CD14-positive monocyte (primary cell): ENCODE measurements at regions not wholly inside any gene's neighbourhood (a gene's known extent, or its start where the extent isn't known, plus 50 kb on each side); places are given as distances from the start of the nearest gene placed in this dataset.

Experiments
- DNase-seq, 3 donors: peaks; one replicate each; pipeline ENCODE4 v3.0.0-alpha.2; 2011 to 2022
- H2AFZ ChIP-seq: 2 replicates; pipeline ENCODE4 v1.6.0; 2012; ENCODE audit warnings: mild to moderate bottlenecking, low read depth, low read length, inconsistent platforms; ENCODE audit not compliant: insufficient read depth, poor library complexity, severe bottlenecking
- H3K27ac ChIP-seq, 2 donors: 1 replicate in 1 of 2; 2 replicates in 1 of 2; pipeline ENCODE4 v1.5.1; 2012 to 2013; ENCODE audit warnings: low read length in 2 of 2, control low read depth in 1 of 2, inconsistent platforms in 1 of 2, low read depth in 1 of 2, mild to moderate bottlenecking in 1 of 2
- H3K27me3 ChIP-seq, 2 donors: one replicate each; pipeline versions ENCODE4 v1.6.0 to v1.6.1; 2011 to 2013; ENCODE audit warnings: low read length in 2 of 2; ENCODE audit not compliant: control insufficient read depth in 2 of 2, insufficient read depth in 2 of 2
- H3K36me3 ChIP-seq, 2 donors: replicated peaks in 1 of 2; 1 replicate in 1 of 2; 2 replicates in 1 of 2; pipeline versions ENCODE4 v1.5.1 to v1.6.1; 2012 to 2013; ENCODE audit warnings: low read length in 2 of 2, control low read depth in 1 of 2, inconsistent platforms in 1 of 2, mild to moderate bottlenecking in 1 of 2; ENCODE audit not compliant: insufficient read depth in 2 of 2, control insufficient read depth in 1 of 2
- H3K4me1 ChIP-seq, 2 donors: 1 replicate in 1 of 2; 2 replicates in 1 of 2; pipeline versions ENCODE4 v1.5.1 to v1.6.1; 2012 to 2013; ENCODE audit warnings: low read length in 2 of 2, control low read depth in 1 of 2, inconsistent platforms in 1 of 2, mild to moderate bottlenecking in 1 of 2, moderate library complexity in 1 of 2; ENCODE audit not compliant: insufficient read depth in 2 of 2, control insufficient read depth in 1 of 2
- H3K4me2 ChIP-seq: replicated peaks from 2 replicates; pipeline ENCODE3; 2012; ENCODE audit warnings: low read length, moderate library complexity, mild to moderate bottlenecking; ENCODE audit not compliant: poor library complexity, severe bottlenecking; ENCODE audit errors: extremely low read depth
- H3K4me3 ChIP-seq, 3 experiments: fragments of 200-600 bp in 1 of 3; sonication (generic) in 1 of 3; replicated peaks in 1 of 3; 1 replicate in 2 of 3; 2 replicates in 1 of 3; pipeline ENCODE4 v1.5.1; 2011 to 2013; ENCODE audit warnings: low read length in 3 of 3, mild to moderate bottlenecking in 3 of 3, control low read depth in 2 of 3, low read depth in 2 of 3, inconsistent platforms in 1 of 3, moderate library complexity in 1 of 3
- H3K79me2 ChIP-seq: 2 replicates; pipeline ENCODE4 v1.6.0; 2012; ENCODE audit warnings: mild to moderate bottlenecking, control low read depth, inconsistent platforms, low read length, moderate library complexity; ENCODE audit not compliant: insufficient read depth
- H3K9ac ChIP-seq: 2 replicates; pipeline ENCODE4 v1.6.0; 2017; ENCODE audit warnings: low read length, mild to moderate bottlenecking; ENCODE audit not compliant: insufficient read depth, poor library complexity, severe bottlenecking
- H3K9me3 ChIP-seq, 2 donors: replicated peaks in 1 of 2; 1 replicate in 1 of 2; 2 replicates in 1 of 2; pipeline versions ENCODE4 v1.5.1 to v1.6.1; 2012 to 2013; ENCODE audit warnings: low read length in 2 of 2, control low read depth in 1 of 2; ENCODE audit not compliant: control insufficient read depth in 1 of 2, insufficient read depth in 1 of 2
- H4K20me1 ChIP-seq: 2 replicates; pipeline ENCODE4 v1.6.0; 2012; ENCODE audit warnings: mild to moderate bottlenecking, low read length, control low read depth, moderate library complexity; ENCODE audit not compliant: insufficient read depth
- H3K27ac Mint-ChIP-seq, 7 donors: one replicate each; pipeline ENCODE4 v1.8.0; 2020; ENCODE audit warnings: mild to moderate bottlenecking in 7 of 7, mixed read lengths in 7 of 7, moderate library complexity in 6 of 7, inconsistent platforms in 2 of 7
- H3K27me3 Mint-ChIP-seq, 3 donors: one replicate each; pipeline ENCODE4 v1.8.0; 2021 to 2022; ENCODE audit warnings: low read depth in 3 of 3, mild to moderate bottlenecking in 3 of 3, mixed read lengths in 3 of 3, moderate library complexity in 3 of 3, inconsistent platforms in 1 of 3
- H3K36me3 Mint-ChIP-seq, 2 donors: one replicate each; pipeline ENCODE4 v1.8.0; 2020; ENCODE audit warnings: mixed read lengths in 2 of 2, inconsistent platforms in 1 of 2, mild to moderate bottlenecking in 1 of 2
- H3K4me1 Mint-ChIP-seq: one replicate; pipeline ENCODE4 v1.8.0; 2020; ENCODE audit warnings: mild to moderate bottlenecking, mixed read lengths
- H3K4me3 Mint-ChIP-seq, 2 donors: one replicate each; pipeline ENCODE4 v1.8.0; 2020; ENCODE audit warnings: mild to moderate bottlenecking in 2 of 2, mixed read lengths in 2 of 2, moderate library complexity in 1 of 2
- H3K9me3 Mint-ChIP-seq, 7 donors: one replicate each; pipeline ENCODE4 v1.8.0; 2020 to 2022; ENCODE audit warnings: mixed read lengths in 7 of 7, mild to moderate bottlenecking in 6 of 7, moderate library complexity in 6 of 7, inconsistent platforms in 2 of 7
- WGBS: methylation state at CpG from one replicate; pipeline ENCODE4 v1.1.5; 2013; ENCODE audit warnings: missing lambda C conversion rate; ENCODE audit not compliant: insufficient coverage; 5-methylcytosine and 5-hydroxymethylcytosine counted together
- intact Hi-C, 2 donors: fragments of 100-400 bp; cut with micrococcal nuclease; formaldehyde crosslinking; loops; one replicate each; pipeline versions ENCODE4 v1.15.0 to v1.15.1; 2023
- TF ChIP-seq, protein P1 (sequence below): fragments of 200-600 bp; IDR thresholded peaks from one replicate; pipeline ENCODE4 v1.8.0; 2022; ENCODE audit warnings: antibody characterized with exemption, mild to moderate bottlenecking

DNA sequence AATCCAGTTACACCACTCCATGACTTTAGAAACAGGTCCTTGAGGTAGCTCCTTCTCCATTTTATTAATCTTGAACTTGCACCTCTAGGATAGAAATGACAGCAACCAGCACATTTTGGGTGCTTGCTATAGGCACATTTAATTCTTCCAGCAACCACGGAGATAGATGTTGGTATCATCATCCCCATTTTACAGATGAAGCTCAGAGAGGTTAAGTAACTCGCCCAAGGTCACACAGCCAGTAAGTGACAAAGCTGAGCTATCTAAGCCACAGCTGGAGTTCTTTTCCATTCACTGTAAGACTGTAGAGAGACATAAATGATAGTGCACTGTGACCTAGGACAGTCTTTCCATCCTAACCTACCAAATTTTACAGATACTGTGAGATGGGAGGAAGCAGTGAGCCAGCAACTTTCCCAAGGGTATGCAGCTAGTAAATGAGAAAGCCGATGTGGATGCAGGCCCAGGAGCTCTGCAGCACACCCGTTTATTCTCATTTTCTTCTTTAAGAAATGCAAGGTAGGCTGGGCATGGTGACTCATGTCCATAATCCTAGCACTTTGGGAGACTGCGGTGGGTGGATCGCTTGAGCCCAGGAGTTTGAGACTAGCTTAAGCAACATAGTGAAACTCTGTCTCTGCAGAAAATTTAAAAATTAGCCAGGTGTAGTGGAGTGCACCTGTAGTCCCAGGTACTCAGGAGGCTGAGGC, 103.2 kb downstream of the TBX5 start:
- H3K4me3 Mint-ChIP-seq: no peak overlapping the region
- H3K4me2 ChIP-seq: no peak overlapping the region
- peaks cover 4 to 11% (median 5%) of the 10 kb centered on the region in 3 donors for H3K27me3 Mint-ChIP-seq
- H3K27ac Mint-ChIP-seq: no peak overlapping the region
- no peaks in the 10 kb centered on the region for H3K79me2 ChIP-seq
- no peak overlapping the region for H3K27ac ChIP-seq
- TF ChIP-seq, protein P1, sequence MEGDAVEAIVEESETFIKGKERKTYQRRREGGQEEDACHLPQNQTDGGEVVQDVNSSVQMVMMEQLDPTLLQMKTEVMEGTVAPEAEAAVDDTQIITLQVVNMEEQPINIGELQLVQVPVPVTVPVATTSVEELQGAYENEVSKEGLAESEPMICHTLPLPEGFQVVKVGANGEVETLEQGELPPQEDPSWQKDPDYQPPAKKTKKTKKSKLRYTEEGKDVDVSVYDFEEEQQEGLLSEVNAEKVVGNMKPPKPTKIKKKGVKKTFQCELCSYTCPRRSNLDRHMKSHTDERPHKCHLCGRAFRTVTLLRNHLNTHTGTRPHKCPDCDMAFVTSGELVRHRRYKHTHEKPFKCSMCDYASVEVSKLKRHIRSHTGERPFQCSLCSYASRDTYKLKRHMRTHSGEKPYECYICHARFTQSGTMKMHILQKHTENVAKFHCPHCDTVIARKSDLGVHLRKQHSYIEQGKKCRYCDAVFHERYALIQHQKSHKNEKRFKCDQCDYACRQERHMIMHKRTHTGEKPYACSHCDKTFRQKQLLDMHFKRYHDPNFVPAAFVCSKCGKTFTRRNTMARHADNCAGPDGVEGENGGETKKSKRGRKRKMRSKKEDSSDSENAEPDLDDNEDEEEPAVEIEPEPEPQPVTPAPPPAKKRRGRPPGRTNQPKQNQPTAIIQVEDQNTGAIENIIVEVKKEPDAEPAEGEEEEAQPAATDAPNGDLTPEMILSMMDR: no peak
- 83% methylated on average over 3 of the region's 6 CpGs for WGBS
- intact Hi-C loops: no loop called here
- H3K4me3 ChIP-seq: no peak overlapping the region
- no peaks in the 10 kb centered on the region for H4K20me1 ChIP-seq
- no peaks in the 10 kb centered on the region for H3K36me3 ChIP-seq
- H3K4me1 ChIP-seq: no peaks in the 10 kb centered on the region
- H3K4me1 Mint-ChIP-seq: no peaks in the 10 kb centered on the region
- H3K9me3 ChIP-seq: no peaks in the 10 kb centered on the region
- no peak overlapping the region for H3K9ac ChIP-seq
- H2AFZ ChIP-seq: no peak overlapping the region
- peaks cover 0 to 2% (median 0%) of the 10 kb centered on the region in 7 donors for H3K9me3 Mint-ChIP-seq
- H3K27me3 ChIP-seq: no peaks in the 10 kb centered on the region
- H3K36me3 Mint-ChIP-seq: no peaks in the 10 kb centered on the region
- no peak for DNase-seq

DNA sequence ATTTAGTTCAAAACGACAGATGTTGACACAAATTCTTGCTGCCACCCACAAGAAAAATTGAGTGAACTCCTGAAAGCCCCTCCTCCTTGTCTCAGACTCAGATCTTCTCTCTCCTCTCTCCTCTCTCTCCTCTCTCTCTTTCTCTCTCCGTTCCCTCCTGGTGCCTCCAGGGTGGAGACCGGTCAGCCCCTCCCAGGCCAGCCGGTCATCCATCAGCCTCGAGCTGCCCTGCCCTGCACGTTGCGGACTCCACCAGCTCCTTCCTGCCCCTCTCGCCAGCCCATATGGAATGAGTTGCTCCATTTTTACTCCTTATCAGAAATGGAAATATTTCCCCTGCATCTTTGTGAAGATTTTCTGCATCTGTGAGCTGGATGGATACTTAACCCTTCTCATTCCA, 103.8 kb downstream of the TBX5 start:
- H3K4me2 ChIP-seq: no peak overlapping the region
- TF ChIP-seq, protein P1: no peak
- no peak overlapping the region for H3K4me3 Mint-ChIP-seq
- no peaks in the 10 kb centered on the region for H3K36me3 Mint-ChIP-seq
- no peaks in the 10 kb centered on the region for H3K79me2 ChIP-seq
- no peak overlapping the region for H3K9ac ChIP-seq
- H3K27ac Mint-ChIP-seq: no peak overlapping the region
- no peak overlapping the region for H2AFZ ChIP-seq
- H3K36me3 ChIP-seq: no peaks in the 10 kb centered on the region
- no peaks in the 10 kb centered on the region for H3K27me3 ChIP-seq
- no peaks in the 10 kb centered on the region for H3K4me1 ChIP-seq
- no peak for DNase-seq
- H3K4me1 Mint-ChIP-seq: no peaks in the 10 kb centered on the region
- intact Hi-C loops: no loop called here
- H3K9me3 Mint-ChIP-seq: peaks cover 0 to 2% (median 0%) of the 10 kb centered on the region in 7 donors
- peaks cover 4 to 10% (median 5%) of the 10 kb centered on the region in 3 donors for H3K27me3 Mint-ChIP-seq
- no peaks in the 10 kb centered on the region for H4K20me1 ChIP-seq
- 4% methylated on average over 5 of the region's 8 CpGs for WGBS
- H3K9me3 ChIP-seq: no peaks in the 10 kb centered on the region
- no peak overlapping the region for H3K4me3 ChIP-seq
- no peak overlapping the region for H3K27ac ChIP-seq
